ENCODE measurements at regions not wholly inside any gene's neighbourhood (a gene's known extent, or its start where the extent isn't known, plus 50 kb on each side); places are given as distances from the start of the nearest gene placed in this dataset.
A peak's percentile ranks its signal among the peaks of the same experiment; 100 is the strongest.

- no peak overlapping the region for H3K9ac ChIP-seq (ENCODE audit: extremely low read depth, low read length, poor library complexity, severe bottlenecking)
- peaks cover 3% of the 10 kb centered on the region for H3K36me3 ChIP-seq (ENCODE audit: control insufficient read depth, insufficient read depth, low read length)
- Mint-ChIP-seq H3K27ac (no peak overlapping the region), H3K4me1 (peaks cover 25% of the 10 kb centered on the region), H3K27me3 (ENCODE audit: insufficient read depth) (peaks cover 3% of the 10 kb centered on the region), H3K4me3 (no peak overlapping the region), H3K9me3 (peaks cover 2% of the 10 kb centered on the region), H3K36me3 (ENCODE audit: low read depth) (no peaks in the 10 kb centered on the region)
- H3K27ac ChIP-seq (ENCODE audit: low read depth, low read length), result no peak overlapping the region
- 93 to 100% methylated on average over 1 of the region's 1 CpG for WGBS, 2 experiments (ENCODE audit: insufficient coverage in 1 of 2, insufficient read length in 1 of 2)
- no peaks in the 10 kb centered on the region for H3K27me3 ChIP-seq (ENCODE audit: control insufficient read depth, insufficient read depth, low read length, poor library complexity, severe bottlenecking)
- TF ChIP-seq CTCF (conservative IDR thresholded peaks at IDR 0.05), result no peak
- H3K4me3 ChIP-seq (ENCODE audit: low read length), result peak overlapping the region; percentile 12
- H3K9me3 ChIP-seq (ENCODE audit: control insufficient read depth, low read length), result peaks cover 24% of the 10 kb centered on the region
- no peak for DNase-seq
- peaks cover 14% of the 10 kb centered on the region for H3K4me1 ChIP-seq (ENCODE audit: control insufficient read depth, insufficient read depth, low read length)
Observed at GRCh38 chr1:208366559-208366958, 122.4 kb upstream of the PLXNA2 start.

DNA sequence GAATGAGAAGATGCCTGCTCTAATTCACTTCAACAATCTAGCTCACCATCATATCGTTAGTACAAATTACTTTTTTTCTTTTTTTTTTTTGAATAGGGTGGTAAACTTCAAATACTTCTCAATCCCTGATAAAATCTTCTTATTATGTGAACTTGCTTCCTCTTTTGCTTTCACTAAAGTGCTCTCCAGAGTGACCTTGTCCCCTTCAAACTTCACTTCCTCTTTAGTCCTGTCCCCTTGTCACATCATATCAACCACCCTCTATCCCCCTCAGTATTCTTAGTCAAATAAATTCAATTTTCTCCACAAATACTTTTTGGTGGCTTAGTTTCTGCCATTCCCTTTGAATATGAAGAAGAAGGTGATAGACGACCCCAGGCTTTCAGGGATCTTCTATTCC, 124.9 kb upstream of the PLXNA2 start:
- Histone ChIP-seq H3K27me3 (ENCODE audit: control insufficient read depth, insufficient read depth, low read length, poor library complexity, severe bottlenecking) (no peaks in the 10 kb centered on the region), H3K36me3 (ENCODE audit: control insufficient read depth, insufficient read depth, low read length) (peaks cover 4% of the 10 kb centered on the region), H3K4me1 (ENCODE audit: control insufficient read depth, insufficient read depth, low read length) (peaks cover 20% of the 10 kb centered on the region), H3K9ac (ENCODE audit: extremely low read depth, low read length, poor library complexity, severe bottlenecking) (no peak overlapping the region), H3K4me3 (ENCODE audit: low read length) (no peak overlapping the region), H3K27ac (ENCODE audit: low read depth, low read length) (no peak overlapping the region), H3K9me3 (ENCODE audit: control insufficient read depth, low read length) (peaks cover 30% of the 10 kb centered on the region)
- TF ChIP-seq CTCF (conservative IDR thresholded peaks at IDR 0.05), result no peak
- H3K4me3 Mint-ChIP-seq, result no peak overlapping the region
- H3K36me3 Mint-ChIP-seq (ENCODE audit: low read depth), result no peaks in the 10 kb centered on the region
- H3K27me3 Mint-ChIP-seq (ENCODE audit: insufficient read depth), result no peaks in the 10 kb centered on the region
- H3K27ac Mint-ChIP-seq, result no peak overlapping the region
- WGBS, 2 experiments (ENCODE audit: insufficient coverage in 1 of 2, insufficient read length in 1 of 2), result 60 to 86% methylated on average over 1 to 2 of the region's 2 CpGs
- no peak for DNase-seq
- peaks cover 34% of the 10 kb centered on the region for H3K4me1 Mint-ChIP-seq
- peaks cover 1% of the 10 kb centered on the region for H3K9me3 Mint-ChIP-seq

DNA sequence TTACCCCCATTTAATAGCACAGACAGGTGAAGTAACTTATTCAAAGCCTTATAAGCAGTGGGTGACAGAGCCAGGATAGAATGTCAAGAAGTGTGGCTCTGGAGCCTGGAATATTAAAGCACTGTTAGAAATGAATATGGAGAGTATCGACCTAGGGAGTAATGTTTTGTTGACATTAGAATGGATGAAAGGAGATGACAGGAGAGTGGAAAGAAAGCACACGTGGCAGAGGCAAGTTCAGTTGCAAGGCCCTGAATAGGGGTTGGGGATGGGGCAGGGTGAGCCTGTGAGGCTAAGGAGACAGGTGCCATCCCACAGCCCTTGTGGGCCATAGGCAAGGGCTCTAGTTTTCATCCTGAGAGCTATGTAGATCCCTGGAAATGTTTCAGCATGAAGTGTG, 125.5 kb upstream of the PLXNA2 start:
- Mint-ChIP-seq H3K27me3 (ENCODE audit: insufficient read depth) (no peaks in the 10 kb centered on the region), H3K36me3 (ENCODE audit: low read depth) (no peaks in the 10 kb centered on the region), H3K4me3 (no peak overlapping the region), H3K4me1 (peaks cover 40% of the 10 kb centered on the region), H3K27ac (no peak overlapping the region), H3K9me3 (no peaks in the 10 kb centered on the region)
- H3K27me3 ChIP-seq (ENCODE audit: control insufficient read depth, insufficient read depth, low read length, poor library complexity, severe bottlenecking), result no peaks in the 10 kb centered on the region
- peaks cover 23% of the 10 kb centered on the region for H3K4me1 ChIP-seq (ENCODE audit: control insufficient read depth, insufficient read depth, low read length)
- peaks cover 4% of the 10 kb centered on the region for H3K36me3 ChIP-seq (ENCODE audit: control insufficient read depth, insufficient read depth, low read length)
- H3K4me3 ChIP-seq (ENCODE audit: low read length), result no peak overlapping the region
- H3K9ac ChIP-seq (ENCODE audit: extremely low read depth, low read length, poor library complexity, severe bottlenecking), result no peak overlapping the region
- no peak for DNase-seq
- H3K27ac ChIP-seq (ENCODE audit: low read depth, low read length), result no peak overlapping the region
- WGBS, 2 experiments (ENCODE audit: insufficient coverage in 1 of 2, insufficient read length in 1 of 2), result 84 to 88% methylated on average over 1 to 2 of the region's 2 CpGs
- TF ChIP-seq CTCF (conservative IDR thresholded peaks at IDR 0.05), result no peak
- H3K9me3 ChIP-seq (ENCODE audit: control insufficient read depth, low read length), result peaks cover 30% of the 10 kb centered on the region

Data from endodermal cell (in vitro differentiated cells).